NT2/D1 (cell line): ENCODE measurements at regions not wholly inside any gene's neighbourhood (a gene's known extent, or its start where the extent isn't known, plus 50 kb on each side); places are given as distances from the start of the nearest gene placed in this dataset.

Experiments used
- SUZ12 ChIP-seq: IDR thresholded peaks from 2 replicates; pipeline ENCODE4 v1.6.1; 2011; ENCODE audit not compliant: insufficient read length, insufficient read depth; ENCODE audit errors: extremely low read depth
- YY1 ChIP-seq: IDR thresholded peaks from 2 replicates; pipeline ENCODE4 v1.6.1; 2011; ENCODE audit not compliant: insufficient read length, insufficient read depth

DNA sequence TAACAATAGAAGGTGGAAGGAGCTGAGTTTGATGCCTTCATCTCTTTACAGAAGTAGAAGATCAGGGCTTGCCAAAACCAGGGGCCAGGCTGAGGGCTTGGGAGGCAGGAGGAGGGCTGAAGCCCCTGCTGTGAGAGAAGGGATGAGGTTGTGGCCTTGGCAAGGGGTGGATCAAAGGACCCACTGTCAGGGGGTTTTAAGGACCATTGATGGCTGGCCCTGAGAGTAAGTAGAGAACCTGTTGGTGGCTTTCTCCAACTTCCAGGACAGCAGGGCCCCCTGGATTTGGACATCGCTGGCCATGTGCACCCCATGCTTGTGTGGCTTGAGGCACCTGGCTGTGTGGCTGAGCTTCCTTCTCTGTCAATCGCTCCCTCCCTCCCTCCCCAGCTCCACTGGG, 927.7 kb downstream of the TBC1D22A start:
- TF ChIP-seq YY1 (no peak), SUZ12 (no peak)
